ENCODE measurements at regions not wholly inside any gene's neighbourhood (a gene's known extent, or its start where the extent isn't known, plus 50 kb on each side); places are given as distances from the start of the nearest gene placed in this dataset.

DNA sequence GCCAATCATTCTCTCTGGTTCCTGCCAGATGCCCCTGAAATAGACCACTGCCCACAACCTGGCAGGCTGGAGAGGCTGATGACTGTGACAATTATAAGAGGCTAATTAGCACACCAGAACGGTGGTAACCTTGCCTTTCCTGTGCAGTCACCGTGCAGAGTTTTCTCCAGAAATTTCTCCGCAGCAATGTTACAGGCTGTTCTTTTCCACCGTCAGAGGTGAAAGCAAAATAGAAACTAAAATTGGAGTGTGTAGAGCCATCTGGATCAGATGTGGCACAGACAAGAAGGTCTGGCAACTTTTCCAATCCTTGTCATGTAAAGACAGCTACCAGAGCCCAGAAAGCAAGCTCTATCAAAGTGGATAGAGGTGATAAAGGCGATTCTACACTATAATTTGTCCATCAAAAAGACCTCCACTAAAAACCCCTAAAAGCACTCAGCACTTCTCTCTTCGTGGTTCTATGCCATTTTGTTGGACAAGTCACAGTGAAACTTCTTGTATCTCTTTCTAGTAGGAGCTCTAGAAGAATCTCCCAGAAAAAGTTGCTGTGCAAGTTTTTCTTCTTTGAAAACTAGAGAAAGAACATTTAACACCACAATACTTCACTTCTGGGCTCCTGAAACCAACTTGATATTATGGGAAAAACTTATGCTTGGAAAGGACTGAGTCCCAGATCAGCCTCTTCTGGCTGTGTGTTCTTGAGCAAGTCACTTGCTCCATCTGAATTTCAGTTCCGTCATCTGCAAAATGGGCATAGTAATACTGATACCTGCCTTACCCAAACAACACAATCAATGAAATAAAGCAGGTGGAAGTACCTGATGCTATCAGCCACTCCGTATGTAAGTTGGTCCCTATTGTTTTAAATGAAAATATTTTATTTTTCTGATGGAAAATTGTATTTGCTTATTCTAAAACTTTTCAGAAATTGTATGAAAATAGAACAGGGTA, 295.6 kb upstream of the DLGAP1 start:
- Histone ChIP-seq H3K79me2 (ENCODE audit: low read length) (no peaks in the 10 kb centered on the region), H3K4me1 (ENCODE audit: low read length) (peaks cover 44% of the 10 kb centered on the region), H3K9me3 (ENCODE audit: insufficient read depth, low read length) (no peaks in the 10 kb centered on the region), H4K20me1 (ENCODE audit: insufficient read depth, low read length) (no peaks in the 10 kb centered on the region), H3K9ac (ENCODE audit: low read length) (peak overlapping the region; percentile 53), H3K27me3 (ENCODE audit: low read depth, low read length) (peaks cover 8% of the 10 kb centered on the region; the same call in 1 of the 2 replicates), H2AFZ (ENCODE audit: low read depth, low read length) (peak overlapping the region; percentile 44; the same call in 1 of the 2 replicates), H3K4me3 (ENCODE audit: low read length) (peak overlapping the region; percentile 77), H3K27ac (ENCODE audit: low read length) (peak overlapping the region; percentile 62), H3K36me3 (replicated peaks; ENCODE audit: low read depth, low read length) (no peaks in the 10 kb centered on the region), H3K4me2 (ENCODE audit: low read length) (peak overlapping the region; percentile 99)
- TF ChIP-seq EZH2phosphoT487 (IDR thresholded peaks at IDR 0.05; ENCODE audit: low read depth) (no peak), CTCF (IDR thresholded peaks at IDR 0.05; ENCODE audit: low read depth, low read length) (no peak)

DNA sequence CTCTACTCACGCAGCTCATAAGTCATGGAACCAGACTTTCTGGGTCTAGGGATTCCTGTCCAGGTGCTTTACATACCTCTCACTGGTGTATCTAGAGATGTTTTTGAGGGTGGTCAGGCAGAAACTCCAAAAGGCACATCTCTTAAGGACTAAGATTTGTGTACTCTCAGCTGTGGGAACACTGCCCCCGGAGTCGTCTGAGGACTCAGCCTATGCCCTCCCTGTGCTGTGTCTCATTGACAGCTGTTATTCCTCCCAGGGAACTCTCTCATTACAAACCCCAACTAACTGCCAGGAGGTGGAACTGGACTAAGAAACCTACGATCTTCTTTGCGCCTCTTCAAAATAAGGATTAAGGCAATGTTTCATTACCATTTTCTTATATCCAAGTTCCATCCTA, 293.9 kb upstream of the DLGAP1 start:
- H3K4me1 ChIP-seq (ENCODE audit: low read length), result peaks cover 35% of the 10 kb centered on the region
- no peak overlapping the region; the same call in 1 of the 2 replicates for H3K27ac ChIP-seq (ENCODE audit: low read length)
- no peaks in the 10 kb centered on the region for H3K79me2 ChIP-seq (ENCODE audit: low read length)
- H3K4me3 ChIP-seq (ENCODE audit: low read length), result 0 out of 2 replicates have a peak overlapping the region, but pooled peaks have one; percentile 77
- H3K27me3 ChIP-seq (ENCODE audit: low read depth, low read length), result peaks cover 8% of the 10 kb centered on the region; the same call in 1 of the 2 replicates
- TF ChIP-seq EZH2phosphoT487 (IDR thresholded peaks at IDR 0.05; ENCODE audit: low read depth) (no peak), CTCF (IDR thresholded peaks at IDR 0.05; ENCODE audit: low read depth, low read length) (no peak)
- no peak overlapping the region for H3K9ac ChIP-seq (ENCODE audit: low read length)
- H4K20me1 ChIP-seq (ENCODE audit: insufficient read depth, low read length), result no peaks in the 10 kb centered on the region
- no peaks in the 10 kb centered on the region for H3K9me3 ChIP-seq (ENCODE audit: insufficient read depth, low read length)
- no peak overlapping the region for H2AFZ ChIP-seq (ENCODE audit: low read depth, low read length)
- H3K4me2 ChIP-seq (ENCODE audit: low read length), result peak overlapping the region; percentile 99
- H3K36me3 ChIP-seq (replicated peaks; ENCODE audit: low read depth, low read length), result no peaks in the 10 kb centered on the region

- Histone ChIP-seq H3K4me3 (ENCODE audit: low read length) (no peak overlapping the region), H2AFZ (ENCODE audit: low read depth, low read length) (no peak overlapping the region)
Measured at GRCh38 chr18:4734903-4735302, 279.8 kb upstream of the DLGAP1 start.

More at GRCh38 chr18:4734903-4735302, 279.8 kb upstream of the DLGAP1 start:
- no peaks in the 10 kb centered on the region for H3K4me1 ChIP-seq (ENCODE audit: low read length)
- no peaks in the 10 kb centered on the region for H3K9me3 ChIP-seq (ENCODE audit: insufficient read depth, low read length)
- no peaks in the 10 kb centered on the region for H3K36me3 ChIP-seq (replicated peaks; ENCODE audit: low read depth, low read length)
- TF ChIP-seq CTCF (IDR thresholded peaks at IDR 0.05; ENCODE audit: low read depth, low read length), result no peak
- TF ChIP-seq EZH2phosphoT487 (IDR thresholded peaks at IDR 0.05; ENCODE audit: low read depth), result no peak
- no peak overlapping the region for H3K4me2 ChIP-seq (ENCODE audit: low read length)
- H4K20me1 ChIP-seq (ENCODE audit: insufficient read depth, low read length), result no peaks in the 10 kb centered on the region
- H3K27ac ChIP-seq (ENCODE audit: low read length), result no peak overlapping the region
- no peaks in the 10 kb centered on the region for H3K79me2 ChIP-seq (ENCODE audit: low read length)
- H3K9ac ChIP-seq (ENCODE audit: low read length), result no peak overlapping the region
- no peaks in the 10 kb centered on the region for H3K27me3 ChIP-seq (ENCODE audit: low read depth, low read length)
